22Rv1 (cell line): ENCODE measurements at regions not wholly inside any gene's neighbourhood (a gene's known extent, or its start where the extent isn't known, plus 50 kb on each side); places are given as distances from the start of the nearest gene placed in this dataset.

Experiments
- CTCF ChIP-seq: fragments of 450-650 bp; IDR thresholded peaks from 2 replicates; pipeline ENCODE4 v1.5.1; 2017; ENCODE audit warnings: mild to moderate bottlenecking
- ZFX ChIP-seq: fragments of 450-650 bp; IDR thresholded peaks from 2 replicates; pipeline ENCODE4 v1.6.1; 2017; ENCODE audit warnings: antibody characterized with exemption, borderline replicate concordance

DNA sequence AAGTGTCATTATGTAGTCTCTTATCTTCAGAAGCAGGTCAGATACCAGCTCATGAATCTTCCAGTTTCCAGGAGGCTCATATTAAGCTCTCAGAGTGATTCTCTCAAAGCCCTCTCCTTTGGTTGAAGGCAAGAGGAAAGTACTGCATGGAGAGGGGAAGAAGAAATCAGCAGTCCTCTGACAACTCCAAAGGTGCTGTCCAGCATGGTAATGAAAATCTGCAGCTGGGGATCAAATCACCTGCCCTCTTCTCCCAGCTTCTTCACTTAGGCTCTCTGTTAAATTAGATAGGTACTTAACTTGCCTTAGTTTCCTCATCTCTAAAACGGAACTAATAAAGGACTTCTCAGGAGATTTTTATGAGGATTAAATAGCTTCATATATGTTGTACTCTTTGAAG lies 738.8 kb upstream of the GOLIM4 start:
- TF ChIP-seq CTCF: no peak
- TF ChIP-seq ZFX: no peak
